ENCODE measurements at regions not wholly inside any gene's neighbourhood (a gene's known extent, or its start where the extent isn't known, plus 50 kb on each side); places are given as distances from the start of the nearest gene placed in this dataset.

- no CpG with 5 or more reads among the region's 1 CpG for WGBS (ENCODE audit: extremely low coverage, insufficient coverage, insufficient read length)
- H2BK12ac ChIP-seq (ENCODE audit: low read length), result no peak overlapping the region
- no peak overlapping the region for H2BK5ac ChIP-seq (ENCODE audit: low read depth, low read length, poor library complexity)
- no peak overlapping the region for H3K4me3 ChIP-seq (ENCODE audit: low read depth, low read length)
- H4K91ac ChIP-seq (ENCODE audit: low read depth, low read length), result no peak overlapping the region
- no peak overlapping the region for H3K18ac ChIP-seq (ENCODE audit: low read length)
- no peaks in the 10 kb centered on the region for H3K79me2 ChIP-seq (ENCODE audit: control insufficient read depth, insufficient read depth, low read length, poor library complexity)
- no peaks in the 10 kb centered on the region for H3K79me1 ChIP-seq (ENCODE audit: low read length)
- no peaks in the 10 kb centered on the region for H3K4me1 ChIP-seq (ENCODE audit: control insufficient read depth in 1 of 2, insufficient read depth in 2 of 2, low read length in 2 of 2)
- no peak overlapping the region for H2AK5ac ChIP-seq (ENCODE audit: low read length)
- H4K12ac ChIP-seq (ENCODE audit: low read depth, low read length), result no peak overlapping the region
- H3K4me2 ChIP-seq (ENCODE audit: low read length), result no peak overlapping the region
- H3K23ac ChIP-seq (ENCODE audit: low read length), result no peak overlapping the region
- H3K27ac ChIP-seq (ENCODE audit: low read depth, low read length), result no peak overlapping the region
- H3K9me3 ChIP-seq (ENCODE audit: insufficient read depth, low read depth, low read length), result peaks cover 3% of the 10 kb centered on the region
- no peak overlapping the region for H3K14ac ChIP-seq (ENCODE audit: low read length)
- H3K4ac ChIP-seq (ENCODE audit: low read depth, low read length), result no peak overlapping the region
- H2BK120ac ChIP-seq (ENCODE audit: insufficient read depth, low read length, poor library complexity), result no peak overlapping the region
- H3K27me3 ChIP-seq (ENCODE audit: insufficient read depth, low read length), result no peaks in the 10 kb centered on the region
- peak in 1 of 2 donors; percentile 27 for DNase-seq
- no peak overlapping the region for H3K9ac ChIP-seq (ENCODE audit: low read length)
- no peak overlapping the region for H2AFZ ChIP-seq (ENCODE audit: insufficient read depth, low read length, poor library complexity)
- H4K8ac ChIP-seq (ENCODE audit: low read depth, low read length), result no peak overlapping the region
- no peaks in the 10 kb centered on the region for H3K36me3 ChIP-seq (ENCODE audit: control insufficient read depth in 1 of 2, insufficient read depth in 2 of 2, low read length in 2 of 2)
Measured at GRCh38 chr5:163855754-163856153, 350.3 kb downstream of the MAT2B start.

GRCh38 chr5:163861670-163862069 lies 356.3 kb downstream of the MAT2B start:
- no CpG with 5 or more reads among the region's 3 CpGs for WGBS (ENCODE audit: extremely low coverage, insufficient coverage, insufficient read length)
- H4K12ac ChIP-seq (ENCODE audit: low read depth, low read length), result no peak overlapping the region
- H2BK120ac ChIP-seq (ENCODE audit: insufficient read depth, low read length, poor library complexity), result no peak overlapping the region

GRCh38 chr5:163867324-163867723 lies 361.9 kb downstream of the MAT2B start:
- Histone ChIP-seq H3K23ac (ENCODE audit: low read length) (no peak overlapping the region), H2BK12ac (ENCODE audit: low read length) (no peak overlapping the region), H2AFZ (ENCODE audit: insufficient read depth, low read length, poor library complexity) (no peak overlapping the region), H4K91ac (ENCODE audit: low read depth, low read length) (no peak overlapping the region), H3K14ac (ENCODE audit: low read length) (no peak overlapping the region), H3K4ac (ENCODE audit: low read depth, low read length) (no peak overlapping the region), H3K4me2 (ENCODE audit: low read length) (no peak overlapping the region), H3K9me3 (ENCODE audit: insufficient read depth, low read depth, low read length) (no peaks in the 10 kb centered on the region), H3K4me1 (ENCODE audit: control insufficient read depth in 1 of 2, insufficient read depth in 2 of 2, low read length in 2 of 2) (no peaks in the 10 kb centered on the region), H2AK5ac (ENCODE audit: low read length) (no peak overlapping the region), H3K79me1 (ENCODE audit: low read length) (no peaks in the 10 kb centered on the region), H3K4me3 (ENCODE audit: low read depth, low read length) (no peak overlapping the region), H3K27me3 (ENCODE audit: insufficient read depth, low read length) (no peaks in the 10 kb centered on the region), H2BK5ac (ENCODE audit: low read depth, low read length, poor library complexity) (no peak overlapping the region), H3K9ac (ENCODE audit: low read length) (no peak overlapping the region), H2BK120ac (ENCODE audit: insufficient read depth, low read length, poor library complexity) (no peak overlapping the region), H4K12ac (ENCODE audit: low read depth, low read length) (no peak overlapping the region), H3K18ac (ENCODE audit: low read length) (no peak overlapping the region), H3K27ac (ENCODE audit: low read depth, low read length) (no peak overlapping the region), H3K36me3 (ENCODE audit: control insufficient read depth in 1 of 2, insufficient read depth in 2 of 2, low read length in 2 of 2) (no peaks in the 10 kb centered on the region), H3K79me2 (ENCODE audit: control insufficient read depth, insufficient read depth, low read length, poor library complexity) (no peaks in the 10 kb centered on the region), H4K8ac (ENCODE audit: low read depth, low read length) (no peak overlapping the region)
- no CpG with 5 or more reads among the region's 2 CpGs for WGBS (ENCODE audit: extremely low coverage, insufficient coverage, insufficient read length)
- no peak for DNase-seq

More at GRCh38 chr5:163861670-163862069, 356.3 kb downstream of the MAT2B start:
- Histone ChIP-seq H3K9ac (ENCODE audit: low read length) (no peak overlapping the region), H3K4me1 (ENCODE audit: control insufficient read depth in 1 of 2, insufficient read depth in 2 of 2, low read length in 2 of 2) (no peaks in the 10 kb centered on the region), H3K79me1 (ENCODE audit: low read length) (no peaks in the 10 kb centered on the region), H3K79me2 (ENCODE audit: control insufficient read depth, insufficient read depth, low read length, poor library complexity) (no peaks in the 10 kb centered on the region), H4K8ac (ENCODE audit: low read depth, low read length) (no peak overlapping the region), H4K91ac (ENCODE audit: low read depth, low read length) (no peak overlapping the region), H3K9me3 (ENCODE audit: insufficient read depth, low read depth, low read length) (no peaks in the 10 kb centered on the region), H3K36me3 (ENCODE audit: control insufficient read depth in 1 of 2, insufficient read depth in 2 of 2, low read length in 2 of 2) (no peaks in the 10 kb centered on the region), H2BK5ac (ENCODE audit: low read depth, low read length, poor library complexity) (no peak overlapping the region), H3K14ac (ENCODE audit: low read length) (no peak overlapping the region), H3K27me3 (ENCODE audit: insufficient read depth, low read length) (no peaks in the 10 kb centered on the region), H3K4me3 (ENCODE audit: low read depth, low read length) (no peak overlapping the region), H3K18ac (ENCODE audit: low read length) (no peak overlapping the region), H3K4ac (ENCODE audit: low read depth, low read length) (no peak overlapping the region), H3K23ac (ENCODE audit: low read length) (no peak overlapping the region), H2BK12ac (ENCODE audit: low read length) (no peak overlapping the region), H2AFZ (ENCODE audit: insufficient read depth, low read length, poor library complexity) (no peak overlapping the region), H2AK5ac (ENCODE audit: low read length) (no peak overlapping the region), H3K4me2 (ENCODE audit: low read length) (no peak overlapping the region), H3K27ac (ENCODE audit: low read depth, low read length) (no peak overlapping the region)
- no peak for DNase-seq

- no peaks in the 10 kb centered on the region for H3K79me1 ChIP-seq (ENCODE audit: low read length)
Measured at GRCh38 chr5:163867738-163868137, 362.3 kb downstream of the MAT2B start.

More at GRCh38 chr5:163867738-163868137, 362.3 kb downstream of the MAT2B start:
- H3K79me2 ChIP-seq (ENCODE audit: control insufficient read depth, insufficient read depth, low read length, poor library complexity), result no peaks in the 10 kb centered on the region
- H3K4me3 ChIP-seq (ENCODE audit: low read depth, low read length), result no peak overlapping the region
- no CpG with 5 or more reads among the region's 3 CpGs for WGBS (ENCODE audit: extremely low coverage, insufficient coverage, insufficient read length)
- H3K4ac ChIP-seq (ENCODE audit: low read depth, low read length), result no peak overlapping the region
- no peak overlapping the region for H3K14ac ChIP-seq (ENCODE audit: low read length)
- no peaks in the 10 kb centered on the region for H3K9me3 ChIP-seq (ENCODE audit: insufficient read depth, low read depth, low read length)
- H3K27me3 ChIP-seq (ENCODE audit: insufficient read depth, low read length), result no peaks in the 10 kb centered on the region
- no peak overlapping the region for H4K8ac ChIP-seq (ENCODE audit: low read depth, low read length)
- no peak overlapping the region for H2BK12ac ChIP-seq (ENCODE audit: low read length)
- no peak overlapping the region for H3K4me2 ChIP-seq (ENCODE audit: low read length)
- no peaks in the 10 kb centered on the region for H3K4me1 ChIP-seq (ENCODE audit: control insufficient read depth in 1 of 2, insufficient read depth in 2 of 2, low read length in 2 of 2)
- H3K23ac ChIP-seq (ENCODE audit: low read length), result no peak overlapping the region
- no peak for DNase-seq
- no peak overlapping the region for H3K27ac ChIP-seq (ENCODE audit: low read depth, low read length)
- no peak overlapping the region for H3K18ac ChIP-seq (ENCODE audit: low read length)
- H3K9ac ChIP-seq (ENCODE audit: low read length), result no peak overlapping the region
- H2AK5ac ChIP-seq (ENCODE audit: low read length), result no peak overlapping the region
- no peak overlapping the region for H2BK5ac ChIP-seq (ENCODE audit: low read depth, low read length, poor library complexity)
- H2AFZ ChIP-seq (ENCODE audit: insufficient read depth, low read length, poor library complexity), result no peak overlapping the region
- no peak overlapping the region for H4K91ac ChIP-seq (ENCODE audit: low read depth, low read length)
- H2BK120ac ChIP-seq (ENCODE audit: insufficient read depth, low read length, poor library complexity), result no peak overlapping the region
- H3K36me3 ChIP-seq (ENCODE audit: control insufficient read depth in 1 of 2, insufficient read depth in 2 of 2, low read length in 2 of 2), result no peaks in the 10 kb centered on the region
- no peak overlapping the region for H4K12ac ChIP-seq (ENCODE audit: low read depth, low read length)

All from trophoblast cell (in vitro differentiated cells and primary cell).